ENCODE measurements at regions not wholly inside any gene's neighbourhood (a gene's known extent, or its start where the extent isn't known, plus 50 kb on each side); places are given as distances from the start of the nearest gene placed in this dataset.

DNA sequence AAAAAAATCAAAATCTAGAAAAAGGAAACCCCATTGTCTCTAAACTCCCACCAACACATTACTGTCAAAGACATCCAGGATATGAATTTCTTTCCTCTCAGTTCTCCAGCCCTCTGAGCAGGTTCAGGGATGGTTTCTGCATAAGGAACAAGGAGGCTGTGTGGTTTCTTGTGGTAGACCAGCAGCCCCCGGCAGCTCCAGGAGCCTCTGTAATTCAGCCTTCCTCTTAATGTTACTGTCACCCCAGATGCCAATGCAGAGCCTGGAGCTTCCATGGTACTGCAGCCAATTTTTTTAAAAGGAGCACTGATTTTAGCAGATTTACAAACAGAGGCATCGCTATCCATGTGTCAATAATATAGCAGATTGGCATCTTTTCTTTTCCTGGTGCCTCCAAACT lies 100.6 kb upstream of the FAM216B start:
- H3K36me3 ChIP-seq = no peaks in the 10 kb centered on the region
- TF ChIP-seq CTCF (IDR thresholded peaks at IDR 0.05) (no peak), POLR2A (IDR thresholded peaks at IDR 0.05) (no peak), POLR2AphosphoS5 (IDR thresholded peaks at IDR 0.05) (no peak)
- H3K27me3 ChIP-seq = no peaks in the 10 kb centered on the region
- DNase-seq (ENCODE audit: low spot score in 2 of 2) = no peak
- H3K9me3 ChIP-seq = no peaks in the 10 kb centered on the region
- no peak overlapping the region for H3K27ac ChIP-seq
- H3K4me1 ChIP-seq = no peaks in the 10 kb centered on the region
- intact Hi-C loops (cut with DNase I; ENCODE audit: low total_unique reads) = no loop called here
- no peak overlapping the region for H3K4me3 ChIP-seq

- H3K9me3 ChIP-seq = no peaks in the 10 kb centered on the region
- intact Hi-C loops (cut with DNase I; ENCODE audit: low total_unique reads) = no loop called here
These were observed 99.9 kb upstream of the FAM216B start for GRCh38 chr13:42681326-42682100.

DNA sequence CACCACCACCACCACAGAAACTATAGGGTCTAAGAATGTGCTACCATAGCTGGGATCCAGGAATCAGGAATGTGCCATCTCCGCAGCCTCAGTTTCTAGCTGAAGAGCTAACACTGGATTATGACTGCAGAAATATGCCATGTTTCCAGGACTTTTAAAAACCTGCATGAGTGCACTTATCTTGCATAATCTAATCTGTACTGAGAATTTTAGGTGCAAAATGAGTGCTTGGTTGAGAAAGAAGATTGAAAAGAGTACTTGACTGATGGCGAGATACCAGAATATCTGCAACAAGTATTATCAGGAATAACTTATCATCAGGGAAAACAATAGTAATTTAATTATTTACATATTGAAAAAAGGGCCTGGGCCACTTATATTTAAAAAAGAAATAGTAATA lies 97.2 kb upstream of the FAM216B start:
- Histone ChIP-seq H3K27me3 (no peaks in the 10 kb centered on the region), H3K36me3 (no peaks in the 10 kb centered on the region), H3K27ac (no peak overlapping the region), H3K4me3 (no peak overlapping the region), H3K4me1 (no peaks in the 10 kb centered on the region), H3K9me3 (no peaks in the 10 kb centered on the region)
- intact Hi-C loops (cut with DNase I; ENCODE audit: low total_unique reads) = no loop called here
- DNase-seq (ENCODE audit: low spot score in 2 of 2) = no peak
- TF ChIP-seq POLR2A (IDR thresholded peaks at IDR 0.05) = no peak
- no peak for TF ChIP-seq CTCF (IDR thresholded peaks at IDR 0.05)
- TF ChIP-seq POLR2AphosphoS5 (IDR thresholded peaks at IDR 0.05) = no peak

More at GRCh38 chr13:42681326-42682100, 99.9 kb upstream of the FAM216B start:
- H3K4me1 ChIP-seq = no peaks in the 10 kb centered on the region
- no peaks in the 10 kb centered on the region for H3K27me3 ChIP-seq
- DNase-seq (ENCODE audit: low spot score in 2 of 2) = no peak
- H3K36me3 ChIP-seq = no peaks in the 10 kb centered on the region
- H3K4me3 ChIP-seq = no peak overlapping the region
- TF ChIP-seq CTCF (IDR thresholded peaks at IDR 0.05) = no peak
- TF ChIP-seq POLR2A (IDR thresholded peaks at IDR 0.05) = no peak
- H3K27ac ChIP-seq = no peak overlapping the region

GRCh38 chr13:42685751-42686150 lies 95.6 kb upstream of the FAM216B start:
- no peaks in the 10 kb centered on the region for H3K27me3 ChIP-seq
- no peak for TF ChIP-seq CTCF (IDR thresholded peaks at IDR 0.05)
- no peak for TF ChIP-seq POLR2A (IDR thresholded peaks at IDR 0.05)
- no peak for TF ChIP-seq POLR2AphosphoS5 (IDR thresholded peaks at IDR 0.05)
- H3K4me1 ChIP-seq = no peaks in the 10 kb centered on the region
- no peaks in the 10 kb centered on the region for H3K36me3 ChIP-seq
- DNase-seq (ENCODE audit: low spot score in 2 of 2) = no peak
- no peaks in the 10 kb centered on the region for H3K9me3 ChIP-seq
- no peak overlapping the region for H3K4me3 ChIP-seq
- intact Hi-C loops (cut with DNase I; ENCODE audit: low total_unique reads) = no loop called here
- no peak overlapping the region for H3K27ac ChIP-seq

DNA sequence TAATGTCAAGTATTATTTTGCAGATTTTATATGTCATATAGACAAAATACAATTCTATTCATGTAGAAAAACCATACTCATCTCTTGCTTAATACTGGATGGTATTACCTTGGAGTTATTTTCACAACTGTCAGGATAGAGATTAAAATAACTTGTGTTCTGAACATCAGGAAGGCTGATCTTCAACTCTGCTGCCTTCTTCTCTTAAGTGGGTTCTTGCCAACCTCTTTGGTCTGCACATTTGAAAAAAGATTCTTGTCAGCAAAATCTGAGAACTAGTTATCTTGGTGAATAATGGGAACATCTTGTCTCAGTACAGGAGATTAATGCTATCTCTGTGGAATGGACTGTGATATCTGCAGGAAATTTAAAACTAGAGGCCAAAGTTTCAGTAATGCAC lies 95.2 kb upstream of the FAM216B start:
- TF ChIP-seq CTCF (IDR thresholded peaks at IDR 0.05) = no peak
- TF ChIP-seq POLR2A (IDR thresholded peaks at IDR 0.05) = no peak
- no peak for TF ChIP-seq POLR2AphosphoS5 (IDR thresholded peaks at IDR 0.05)
- Histone ChIP-seq H3K27ac (no peak overlapping the region), H3K4me3 (no peak overlapping the region), H3K36me3 (no peaks in the 10 kb centered on the region), H3K27me3 (no peaks in the 10 kb centered on the region), H3K9me3 (no peaks in the 10 kb centered on the region), H3K4me1 (no peaks in the 10 kb centered on the region)
- DNase-seq (ENCODE audit: low spot score in 2 of 2) = no peak
- intact Hi-C loops (cut with DNase I; ENCODE audit: low total_unique reads) = no loop called here

Measured in breast epithelium (tissue), 4 donors.